Natural killer cell (primary cell): ENCODE measurements at regions not wholly inside any gene's neighbourhood (a gene's known extent, or its start where the extent isn't known, plus 50 kb on each side); places are given as distances from the start of the nearest gene placed in this dataset.

Experiments
- ATAC-seq, 3 donors: fragments of 150-1000 bp in 2 of 3; fragments of 200-7000 bp in 1 of 3; cut with Tn5 transposase; 1 replicate in 1 of 3; 2 replicates in 2 of 3; pipeline ENCODE4 v1.10.0; 2021; ENCODE audit warnings: mild to moderate bottlenecking in 2 of 3, moderate library complexity in 2 of 3
- DNase-seq, 2 donors: peaks; one replicate each; pipeline versions ENCODE4 v3.0.0 to v3.0.0-alpha.2; 2013 to 2021; ENCODE audit warnings: mixed read lengths in 1 of 2
- H3K27ac ChIP-seq: one replicate; pipeline ENCODE4 v1.5.1; 2013; ENCODE audit warnings: mild to moderate bottlenecking, low read length
- H3K27me3 ChIP-seq: one replicate; pipeline ENCODE4 v1.6.1; 2013; ENCODE audit warnings: low read length; ENCODE audit not compliant: control insufficient read depth, insufficient read depth
- H3K36me3 ChIP-seq: one replicate; pipeline ENCODE4 v1.6.1; 2013; ENCODE audit warnings: low read length; ENCODE audit not compliant: control insufficient read depth, insufficient read depth
- H3K4me1 ChIP-seq: one replicate; pipeline ENCODE4 v1.6.1; 2013; ENCODE audit warnings: low read length; ENCODE audit not compliant: control insufficient read depth, insufficient read depth
- H3K4me3 ChIP-seq: one replicate; pipeline ENCODE4 v1.5.1; 2013; ENCODE audit warnings: low read length
- H3K9me3 ChIP-seq: one replicate; pipeline ENCODE4 v1.6.1; 2013; ENCODE audit warnings: low read length; ENCODE audit not compliant: control insufficient read depth, insufficient read depth
- H3K27ac Mint-ChIP-seq, 2 donors: one replicate each; pipeline ENCODE4 v1.8.0; 2022; ENCODE audit warnings: mild to moderate bottlenecking in 2 of 2, mixed read lengths in 2 of 2, moderate library complexity in 1 of 2
- H3K27me3 Mint-ChIP-seq, 2 donors: one replicate each; pipeline ENCODE4 v1.8.0; 2022; ENCODE audit warnings: low read depth in 2 of 2, mixed read lengths in 2 of 2
- H3K36me3 Mint-ChIP-seq: one replicate; pipeline ENCODE4 v1.8.0; 2022; ENCODE audit warnings: mixed read lengths
- H3K4me1 Mint-ChIP-seq, 2 donors: one replicate each; pipeline ENCODE4 v1.8.0; 2022; ENCODE audit warnings: mixed read lengths in 2 of 2
- H3K4me3 Mint-ChIP-seq: one replicate; pipeline ENCODE4 v1.8.0; 2022; ENCODE audit warnings: mild to moderate bottlenecking, moderate library complexity, mixed read lengths
- H3K9me3 Mint-ChIP-seq, 2 donors: one replicate each; pipeline ENCODE4 v1.8.0; 2022; ENCODE audit warnings: mixed read lengths in 2 of 2
- WGBS: methylation state at CpG from one replicate; pipeline ENCODE4 v1.1.7; 2013; ENCODE audit warnings: missing lambda C conversion rate; ENCODE audit not compliant: insufficient coverage; 5-methylcytosine and 5-hydroxymethylcytosine counted together
- intact Hi-C: fragments of 100-400 bp; cut with micrococcal nuclease; formaldehyde crosslinking; loops from one replicate; pipeline ENCODE4 v1.14.2; 2022
- TF ChIP-seq, protein P1 (sequence below): fragments of 200-600 bp; IDR thresholded peaks from one replicate; pipeline ENCODE4 v1.8.0; 2022; ENCODE audit warnings: antibody characterized with exemption

DNA sequence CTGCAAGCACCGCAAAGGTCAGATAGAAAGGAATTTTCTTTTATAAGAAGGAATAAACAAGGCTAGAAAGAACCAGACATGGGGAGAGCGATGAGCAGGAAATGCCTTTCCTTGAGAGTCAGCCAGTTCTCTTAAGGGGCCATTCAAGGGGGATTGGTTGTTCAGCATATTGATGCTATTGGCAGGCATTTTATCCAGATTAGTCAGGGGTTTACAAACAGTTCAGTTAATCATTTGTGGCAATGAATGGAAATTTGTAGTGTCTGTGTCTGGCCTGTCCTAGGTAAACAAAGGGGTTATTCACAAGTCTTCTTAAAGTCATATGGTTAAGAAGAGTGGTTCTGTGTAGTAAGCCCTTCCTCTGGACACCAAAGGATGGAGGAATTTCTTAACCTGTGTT lies 184.7 kb upstream of the FRMPD4 start:
- H3K27ac Mint-ChIP-seq, result no peak overlapping the region
- Histone ChIP-seq H3K4me3 (no peak overlapping the region), H3K36me3 (no peaks in the 10 kb centered on the region), H3K9me3 (no peaks in the 10 kb centered on the region), H3K4me1 (no peaks in the 10 kb centered on the region), H3K27me3 (no peaks in the 10 kb centered on the region), H3K27ac (no peak overlapping the region)
- no peaks in the 10 kb centered on the region for H3K36me3 Mint-ChIP-seq
- H3K9me3 Mint-ChIP-seq, result no peaks in the 10 kb centered on the region
- no peak for DNase-seq
- ATAC-seq, result no peak
- 80% methylated on average over 2 of the region's 2 CpGs for WGBS
- H3K27me3 Mint-ChIP-seq, result no peaks in the 10 kb centered on the region
- intact Hi-C loops, result no loop called here
- no peak overlapping the region for H3K4me3 Mint-ChIP-seq
- H3K4me1 Mint-ChIP-seq, result no peaks in the 10 kb centered on the region
- TF ChIP-seq, protein P1, sequence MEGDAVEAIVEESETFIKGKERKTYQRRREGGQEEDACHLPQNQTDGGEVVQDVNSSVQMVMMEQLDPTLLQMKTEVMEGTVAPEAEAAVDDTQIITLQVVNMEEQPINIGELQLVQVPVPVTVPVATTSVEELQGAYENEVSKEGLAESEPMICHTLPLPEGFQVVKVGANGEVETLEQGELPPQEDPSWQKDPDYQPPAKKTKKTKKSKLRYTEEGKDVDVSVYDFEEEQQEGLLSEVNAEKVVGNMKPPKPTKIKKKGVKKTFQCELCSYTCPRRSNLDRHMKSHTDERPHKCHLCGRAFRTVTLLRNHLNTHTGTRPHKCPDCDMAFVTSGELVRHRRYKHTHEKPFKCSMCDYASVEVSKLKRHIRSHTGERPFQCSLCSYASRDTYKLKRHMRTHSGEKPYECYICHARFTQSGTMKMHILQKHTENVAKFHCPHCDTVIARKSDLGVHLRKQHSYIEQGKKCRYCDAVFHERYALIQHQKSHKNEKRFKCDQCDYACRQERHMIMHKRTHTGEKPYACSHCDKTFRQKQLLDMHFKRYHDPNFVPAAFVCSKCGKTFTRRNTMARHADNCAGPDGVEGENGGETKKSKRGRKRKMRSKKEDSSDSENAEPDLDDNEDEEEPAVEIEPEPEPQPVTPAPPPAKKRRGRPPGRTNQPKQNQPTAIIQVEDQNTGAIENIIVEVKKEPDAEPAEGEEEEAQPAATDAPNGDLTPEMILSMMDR, result no peak

DNA sequence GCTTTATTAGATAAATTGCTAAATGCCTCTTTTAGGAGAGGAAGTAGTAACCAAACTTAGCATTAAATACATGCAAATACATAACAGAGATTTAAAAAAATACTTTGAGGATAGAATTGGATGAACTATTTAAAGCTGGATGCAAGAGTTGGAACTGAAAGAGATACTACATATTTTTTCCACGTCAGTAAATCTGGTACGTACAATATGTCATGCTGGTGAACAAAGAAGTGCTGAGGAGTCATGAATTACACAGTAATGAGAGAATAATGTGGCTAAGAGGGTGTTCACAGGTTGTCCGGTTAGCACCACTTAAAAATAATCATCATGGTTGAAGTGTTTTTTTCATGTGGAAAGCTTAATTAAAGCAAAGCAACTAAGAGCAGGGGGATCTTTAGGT lies 184.1 kb upstream of the FRMPD4 start:
- H3K27ac Mint-ChIP-seq, result no peak overlapping the region
- 94% methylated on average over 3 of the region's 3 CpGs for WGBS

DNA sequence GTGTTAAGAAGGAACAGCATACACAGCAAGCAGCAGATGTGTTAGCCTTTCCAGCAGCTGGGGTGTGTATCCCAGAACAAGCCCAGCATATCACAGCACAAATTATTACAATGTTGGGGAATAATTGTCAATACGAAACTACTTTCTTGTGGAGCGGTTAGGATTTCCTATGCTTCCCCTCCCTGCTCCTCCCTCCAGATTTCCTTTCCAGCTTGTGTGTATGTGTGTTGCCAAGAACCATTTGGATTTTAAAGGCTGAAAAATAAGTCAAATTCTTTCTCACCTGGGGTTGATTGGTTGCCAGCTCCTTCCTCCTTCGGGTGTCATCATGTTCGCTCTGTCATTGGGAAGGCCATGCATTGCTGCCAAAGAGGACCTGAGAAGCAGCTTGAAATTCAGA lies 178.2 kb upstream of the FRMPD4 start:
- WGBS, result 84% methylated on average over 2 of the region's 4 CpGs
- Mint-ChIP-seq H3K4me3 (no peak overlapping the region), H3K27me3 (no peaks in the 10 kb centered on the region), H3K36me3 (no peaks in the 10 kb centered on the region), H3K4me1 (no peaks in the 10 kb centered on the region), H3K27ac (no peak overlapping the region), H3K9me3 (peaks cover 0 to 3% of the 10 kb centered on the region in 2 donors)
- H3K4me1 ChIP-seq, result no peaks in the 10 kb centered on the region
- H3K36me3 ChIP-seq, result no peaks in the 10 kb centered on the region
- DNase-seq, result no peak
- TF ChIP-seq, protein P1, result no peak
- intact Hi-C loops, result no loop called here
- H3K27me3 ChIP-seq, result no peaks in the 10 kb centered on the region
- H3K4me3 ChIP-seq, result no peak overlapping the region
- H3K27ac ChIP-seq, result no peak overlapping the region
- ATAC-seq, result no peak
- no peaks in the 10 kb centered on the region for H3K9me3 ChIP-seq

More for the DNA sequence above, 184.1 kb upstream of the FRMPD4 start:
- H3K4me1 Mint-ChIP-seq, result no peaks in the 10 kb centered on the region
- no peaks in the 10 kb centered on the region for H3K36me3 ChIP-seq
- no peak overlapping the region for H3K4me3 ChIP-seq
- peaks cover 0 to 2% of the 10 kb centered on the region in 2 donors for H3K9me3 Mint-ChIP-seq
- H3K4me1 ChIP-seq, result no peaks in the 10 kb centered on the region
- no peaks in the 10 kb centered on the region for H3K27me3 Mint-ChIP-seq
- DNase-seq, result no peak
- H3K27ac ChIP-seq, result no peak overlapping the region
- no peaks in the 10 kb centered on the region for H3K27me3 ChIP-seq
- H3K9me3 ChIP-seq, result no peaks in the 10 kb centered on the region
- TF ChIP-seq, protein P1, result no peak
- no peak for ATAC-seq
- H3K36me3 Mint-ChIP-seq, result no peaks in the 10 kb centered on the region
- no peak overlapping the region for H3K4me3 Mint-ChIP-seq
- intact Hi-C loops, result no loop called here

DNA sequence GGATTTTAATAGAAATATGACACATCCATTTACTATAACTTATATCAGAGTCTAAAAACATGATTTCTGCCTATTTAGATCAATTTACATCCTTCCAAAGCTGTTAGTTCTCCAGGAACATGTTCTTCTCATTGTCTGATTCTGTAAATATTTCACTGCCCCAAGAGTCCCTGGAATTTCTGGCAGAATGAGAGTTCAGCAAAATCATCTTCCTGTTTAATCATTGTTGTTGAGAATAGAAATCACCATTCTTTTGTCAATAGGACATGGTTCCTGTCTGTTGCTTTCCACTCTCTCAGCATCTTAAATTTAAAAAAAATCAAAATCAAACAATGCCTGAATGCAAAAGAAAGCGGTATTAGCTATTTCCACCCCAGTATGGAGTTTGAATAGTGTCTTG lies 172.8 kb upstream of the FRMPD4 start:
- Histone ChIP-seq H3K36me3 (no peaks in the 10 kb centered on the region), H3K27ac (no peak overlapping the region), H3K4me3 (no peak overlapping the region), H3K4me1 (no peaks in the 10 kb centered on the region), H3K27me3 (no peaks in the 10 kb centered on the region), H3K9me3 (no peaks in the 10 kb centered on the region)
- Mint-ChIP-seq H3K4me3 (no peak overlapping the region), H3K36me3 (no peaks in the 10 kb centered on the region), H3K4me1 (no peaks in the 10 kb centered on the region), H3K27me3 (peaks cover 0 to 5% of the 10 kb centered on the region in 2 donors), H3K27ac (no peak overlapping the region), H3K9me3 (no peaks in the 10 kb centered on the region)
- DNase-seq (no peak), ATAC-seq (no peak)
- WGBS, result no CpG with 5 or more reads among the region's 1 CpG
- TF ChIP-seq, protein P1, result no peak
- intact Hi-C loops, result no loop called here
